MG63 (cell line): ENCODE measurements at regions not wholly inside any gene's neighbourhood (a gene's known extent, or its start where the extent isn't known, plus 50 kb on each side); places are given as distances from the start of the nearest gene placed in this dataset.

Experiments
- DNase-seq: peaks from one replicate; pipeline ENCODE4 v3.0.0-alpha.2; 2020
- H3K27me3 ChIP-seq: fragments of 250-450 bp; sonication (Bioruptor Pico); 2 replicates; pipeline ENCODE4 v1.5.1; 2020; ENCODE audit warnings: mild to moderate bottlenecking, moderate library complexity
- H3K36me3 ChIP-seq: fragments of 250-450 bp; sonication (Bioruptor Pico); 2 replicates; pipeline ENCODE4 v1.5.1; 2020; ENCODE audit warnings: mild to moderate bottlenecking, moderate library complexity
- H3K4me3 ChIP-seq: fragments of 250-450 bp; sonication (Bioruptor Pico); 2 replicates; pipeline ENCODE4 v1.5.1; 2020; ENCODE audit warnings: mild to moderate bottlenecking, moderate library complexity
- H3K9me3 ChIP-seq: fragments of 250-450 bp; sonication (Bioruptor Pico); 2 replicates; pipeline ENCODE4 v1.5.1; 2020; ENCODE audit warnings: mild to moderate bottlenecking, moderate library complexity

GRCh38 chr13:67860315-67860714, 630.2 kb upstream of the PCDH9 start:
- Histone ChIP-seq H3K27me3 (no peaks in the 10 kb centered on the region), H3K36me3 (no peaks in the 10 kb centered on the region), H3K9me3 (no peaks in the 10 kb centered on the region), H3K4me3 (no peak overlapping the region)
- DNase-seq = no peak

DNA sequence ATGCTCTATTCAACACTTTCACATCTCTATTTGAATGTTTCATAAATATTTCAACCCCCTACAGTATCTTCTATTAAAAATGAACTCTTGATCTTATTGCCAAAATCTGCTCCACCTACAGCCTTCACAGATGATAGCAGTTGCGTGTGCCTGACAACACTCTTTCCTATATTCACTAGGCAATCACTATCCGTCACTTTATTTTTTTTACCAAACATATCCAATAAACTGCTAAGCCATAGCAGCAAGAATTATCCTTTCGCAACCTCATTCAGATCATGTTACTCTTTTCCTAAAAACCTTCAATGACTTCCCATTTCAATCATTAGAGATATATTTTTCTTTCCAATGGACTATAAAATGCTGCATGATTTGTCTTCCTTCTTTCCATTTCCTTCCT, 629.8 kb upstream of the PCDH9 start:
- Histone ChIP-seq H3K36me3 (no peaks in the 10 kb centered on the region), H3K9me3 (no peaks in the 10 kb centered on the region), H3K4me3 (no peak overlapping the region), H3K27me3 (no peaks in the 10 kb centered on the region)
- DNase-seq = no peak

- Histone ChIP-seq H3K27me3 (no peaks in the 10 kb centered on the region), H3K4me3 (no peak overlapping the region), H3K9me3 (no peaks in the 10 kb centered on the region), H3K36me3 (no peaks in the 10 kb centered on the region)
- DNase-seq = no peak
Observed at GRCh38 chr13:67857581-67858310, 627.6 kb upstream of the PCDH9 start.

DNA sequence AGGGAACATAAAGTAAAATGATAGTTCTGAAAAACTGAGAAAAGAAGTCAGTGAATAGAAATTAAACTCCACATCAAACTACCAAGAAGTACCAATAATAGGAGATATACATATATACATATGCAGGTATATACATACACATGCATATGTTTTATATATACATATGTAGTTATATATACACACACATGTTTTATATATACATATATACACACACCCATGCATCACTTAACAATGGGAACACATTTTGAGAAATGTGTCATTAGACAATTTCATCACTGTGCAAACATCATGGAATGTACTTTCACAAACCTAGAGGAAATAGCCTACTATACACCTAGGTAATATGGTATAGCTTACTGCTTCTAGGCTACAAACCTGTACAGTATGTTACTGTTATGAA, 626.8 kb upstream of the PCDH9 start:
- Histone ChIP-seq H3K4me3 (no peak overlapping the region), H3K36me3 (no peaks in the 10 kb centered on the region), H3K27me3 (no peaks in the 10 kb centered on the region), H3K9me3 (no peaks in the 10 kb centered on the region)
- no peak for DNase-seq

DNA sequence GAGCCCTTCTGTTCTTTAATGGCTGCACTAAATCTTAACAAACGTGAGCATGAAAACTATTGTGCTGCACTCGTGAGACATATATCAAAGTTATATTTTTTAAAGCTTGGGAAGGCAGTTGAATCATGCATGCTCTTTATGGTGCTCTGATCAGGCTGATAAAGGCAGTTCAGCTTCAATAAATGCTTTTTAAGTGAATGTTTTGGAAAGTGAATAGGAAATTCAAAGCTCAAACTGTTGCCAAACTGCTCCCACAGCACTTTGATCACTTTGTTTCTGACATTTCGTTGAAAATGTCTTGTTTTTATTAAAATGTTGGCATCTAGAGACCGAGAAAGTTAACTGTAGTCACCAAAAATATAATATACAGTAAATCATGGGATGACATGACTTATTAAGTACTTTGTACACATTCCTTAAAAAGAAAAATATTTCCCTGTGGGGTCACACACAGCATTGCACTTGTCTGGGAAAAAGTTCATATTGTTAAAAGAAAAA, 625.7 kb upstream of the PCDH9 start:
- no peaks in the 10 kb centered on the region for H3K36me3 ChIP-seq
- no peaks in the 10 kb centered on the region for H3K9me3 ChIP-seq
- DNase-seq = no peak
- no peaks in the 10 kb centered on the region for H3K27me3 ChIP-seq
- H3K4me3 ChIP-seq = no peak overlapping the region

DNA sequence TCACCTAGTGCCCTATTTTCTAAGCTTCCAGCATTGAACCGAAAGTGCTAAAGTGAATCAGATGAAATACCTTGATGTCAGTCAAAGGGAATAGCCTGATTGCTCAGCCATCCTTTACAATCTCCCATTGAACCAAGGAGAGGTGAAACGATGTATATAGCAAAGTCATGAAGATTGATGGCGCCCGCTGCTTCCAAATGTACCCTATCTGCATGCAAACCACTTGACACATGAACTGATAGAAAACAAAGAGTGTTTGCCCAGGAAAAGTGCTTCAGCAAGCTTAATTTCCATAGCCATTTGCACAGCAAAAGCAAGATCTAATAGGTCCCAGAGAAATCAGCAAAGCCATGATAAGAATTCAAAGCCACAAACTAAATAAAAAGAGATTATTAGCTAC, 624.9 kb upstream of the PCDH9 start:
- Histone ChIP-seq H3K36me3 (no peaks in the 10 kb centered on the region), H3K4me3 (no peak overlapping the region), H3K27me3 (no peaks in the 10 kb centered on the region), H3K9me3 (no peaks in the 10 kb centered on the region)
- no peak for DNase-seq

GRCh38 chr13:67844574-67844973, 614.4 kb upstream of the PCDH9 start:
- DNase-seq = no peak
- no peaks in the 10 kb centered on the region for H3K9me3 ChIP-seq
- no peaks in the 10 kb centered on the region for H3K27me3 ChIP-seq
- no peaks in the 10 kb centered on the region for H3K36me3 ChIP-seq
- H3K4me3 ChIP-seq = no peak overlapping the region

GRCh38 chr13:67841071-67841470, 610.9 kb upstream of the PCDH9 start:
- no peak for DNase-seq
- no peak overlapping the region for H3K4me3 ChIP-seq
- H3K9me3 ChIP-seq = no peaks in the 10 kb centered on the region
- H3K27me3 ChIP-seq = no peaks in the 10 kb centered on the region
- H3K36me3 ChIP-seq = no peaks in the 10 kb centered on the region

- Histone ChIP-seq H3K36me3 (no peaks in the 10 kb centered on the region), H3K4me3 (no peak overlapping the region), H3K9me3 (no peaks in the 10 kb centered on the region), H3K27me3 (no peaks in the 10 kb centered on the region)
- DNase-seq = no peak
Observed at GRCh38 chr13:67833564-67833963, 603.4 kb upstream of the PCDH9 start.

DNA sequence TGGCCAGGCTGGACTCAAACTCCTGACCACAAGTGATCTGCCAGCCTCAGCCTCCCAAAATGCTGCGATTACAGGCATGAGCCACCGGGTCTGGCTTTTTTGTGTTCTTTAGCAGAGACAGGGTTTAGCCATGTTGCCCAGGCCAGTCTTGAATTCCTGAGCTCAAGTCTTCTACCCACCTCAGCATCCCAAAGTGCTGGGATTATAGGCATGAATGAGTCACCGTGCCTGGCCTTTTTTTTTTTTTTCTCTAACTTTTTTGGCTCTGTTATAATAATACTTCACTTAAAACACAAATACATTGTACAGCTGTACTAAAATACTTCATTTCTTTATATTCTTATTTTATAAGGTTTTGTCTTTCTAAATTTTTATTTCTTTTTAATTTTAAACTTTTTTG, 599.5 kb upstream of the PCDH9 start:
- Histone ChIP-seq H3K36me3 (no peaks in the 10 kb centered on the region), H3K9me3 (no peaks in the 10 kb centered on the region), H3K4me3 (no peak overlapping the region), H3K27me3 (no peaks in the 10 kb centered on the region)
- no peak for DNase-seq

DNA sequence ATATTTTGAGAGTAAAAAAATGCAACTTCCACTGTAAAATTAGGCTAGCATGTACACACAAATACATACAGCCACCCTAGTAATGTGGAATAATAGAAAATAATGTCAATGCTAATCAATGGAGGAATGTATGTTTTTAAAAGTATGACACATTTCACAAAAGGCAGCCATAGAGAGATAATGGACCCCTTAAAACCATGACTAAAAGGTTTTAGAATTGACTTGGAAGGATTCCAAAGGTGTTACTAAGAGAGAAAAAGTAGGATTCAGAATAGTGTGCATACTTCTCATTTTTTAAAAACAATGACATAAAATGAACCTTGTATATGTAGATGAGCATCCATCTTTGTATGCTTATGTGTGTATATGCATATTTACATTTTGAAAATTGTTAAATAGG, 597.9 kb upstream of the PCDH9 start:
- Histone ChIP-seq H3K27me3 (no peaks in the 10 kb centered on the region), H3K4me3 (no peak overlapping the region), H3K36me3 (no peaks in the 10 kb centered on the region), H3K9me3 (no peaks in the 10 kb centered on the region)
- no peak for DNase-seq

DNA sequence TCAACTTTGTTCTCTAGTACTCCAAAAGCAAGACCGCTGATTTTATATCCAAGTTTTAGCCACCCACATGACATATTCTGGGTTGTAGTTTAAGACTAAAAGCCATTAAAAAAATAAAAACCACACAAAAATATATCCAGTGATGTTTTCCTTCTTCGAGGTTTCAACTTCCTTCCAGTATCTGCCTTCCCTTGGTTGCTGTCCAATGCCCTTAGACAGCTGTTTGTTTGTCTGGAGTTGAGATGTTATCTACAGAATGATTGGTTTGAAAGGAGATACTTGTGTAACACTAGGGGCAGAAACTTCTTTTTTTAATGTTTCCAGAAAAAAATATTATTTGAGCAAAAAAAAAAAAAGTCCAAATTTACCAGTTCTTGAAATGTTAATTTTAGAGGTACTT, 591.5 kb upstream of the PCDH9 start:
- no peaks in the 10 kb centered on the region for H3K36me3 ChIP-seq
- no peak overlapping the region for H3K4me3 ChIP-seq
- H3K27me3 ChIP-seq = peaks cover 3% of the 10 kb centered on the region; the same call in 1 of the 2 replicates
- DNase-seq = no peak
- H3K9me3 ChIP-seq = no peaks in the 10 kb centered on the region

DNA sequence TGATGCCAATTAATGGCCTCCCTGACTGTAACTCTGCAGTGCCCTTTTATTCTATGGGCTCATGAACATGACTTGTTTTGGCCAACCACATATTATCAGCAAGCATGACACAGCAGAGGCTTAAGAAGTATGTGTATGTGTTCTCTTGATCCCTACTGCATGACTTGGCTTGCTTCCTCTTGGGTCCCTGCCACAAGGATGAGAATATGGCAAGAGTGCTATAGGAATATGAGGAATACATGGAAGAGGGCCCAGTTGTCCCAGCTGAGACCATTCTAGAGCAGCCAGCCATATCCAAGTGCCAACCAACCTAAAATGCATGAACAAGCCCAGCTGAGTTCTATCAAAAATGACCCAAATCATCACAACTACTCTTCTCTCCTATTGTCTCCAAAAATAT, 576.7 kb upstream of the PCDH9 start:
- peak; percentile 56 for DNase-seq
- Histone ChIP-seq H3K27me3 (no peaks in the 10 kb centered on the region), H3K4me3 (no peak overlapping the region), H3K9me3 (no peaks in the 10 kb centered on the region), H3K36me3 (no peaks in the 10 kb centered on the region)

GRCh38 chr13:67803118-67803517, 573.0 kb upstream of the PCDH9 start:
- Histone ChIP-seq H3K4me3 (no peak overlapping the region), H3K27me3 (no peaks in the 10 kb centered on the region), H3K9me3 (no peaks in the 10 kb centered on the region), H3K36me3 (no peaks in the 10 kb centered on the region)
- no peak for DNase-seq

DNA sequence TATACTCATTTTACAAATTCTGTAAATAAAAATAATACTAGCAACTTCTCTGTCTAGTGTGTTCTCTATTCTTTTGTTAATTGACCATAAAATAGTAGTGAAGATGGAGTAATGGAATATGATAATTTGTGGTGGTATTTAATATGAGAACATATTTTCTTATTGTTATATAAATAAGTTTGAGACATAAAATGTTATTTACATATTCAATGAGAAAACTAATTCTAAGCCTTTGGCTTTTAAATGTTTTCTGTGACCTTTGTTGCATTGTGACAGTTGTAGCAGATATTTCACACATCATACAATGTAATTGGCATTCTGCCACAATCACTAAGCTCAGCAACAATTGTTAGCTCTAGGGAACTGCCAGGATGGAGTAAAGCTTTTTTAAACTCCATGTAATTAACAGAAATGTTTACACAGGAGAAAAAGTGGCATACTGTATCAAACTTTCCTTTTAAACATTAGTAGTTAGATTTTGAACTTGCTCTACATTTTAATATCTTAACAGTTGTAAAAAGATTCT, 562.1 kb upstream of the PCDH9 start:
- Histone ChIP-seq H3K36me3 (no peaks in the 10 kb centered on the region), H3K4me3 (no peak overlapping the region), H3K9me3 (no peaks in the 10 kb centered on the region), H3K27me3 (no peaks in the 10 kb centered on the region)
- DNase-seq = no peak

DNA sequence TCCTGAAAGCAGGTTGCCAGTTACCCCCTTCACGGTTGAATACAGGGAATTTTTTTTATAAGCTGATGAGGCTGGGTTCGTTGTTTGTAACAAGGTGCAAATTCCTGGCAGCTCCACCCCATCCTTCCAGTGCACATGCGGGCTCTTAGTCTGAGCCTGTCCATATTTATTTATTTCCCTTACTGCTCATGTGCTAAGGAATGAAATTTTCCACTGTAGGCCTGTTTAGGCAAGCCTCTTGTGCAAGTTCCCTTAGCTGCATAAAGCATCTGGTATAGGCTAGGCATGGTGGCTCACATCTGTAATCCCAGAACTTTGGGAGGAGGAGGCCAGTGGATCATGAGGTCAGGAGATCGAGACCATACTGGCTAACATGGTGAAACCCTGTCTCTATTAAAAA, 560.9 kb upstream of the PCDH9 start:
- H3K36me3 ChIP-seq = no peaks in the 10 kb centered on the region
- H3K9me3 ChIP-seq = no peaks in the 10 kb centered on the region
- no peaks in the 10 kb centered on the region for H3K27me3 ChIP-seq
- no peak overlapping the region for H3K4me3 ChIP-seq
- DNase-seq = no peak

GRCh38 chr13:67776151-67776550, 546.0 kb upstream of the PCDH9 start:
- DNase-seq = no peak
- H3K36me3 ChIP-seq = no peaks in the 10 kb centered on the region
- no peaks in the 10 kb centered on the region for H3K9me3 ChIP-seq
- H3K27me3 ChIP-seq = no peaks in the 10 kb centered on the region
- no peak overlapping the region for H3K4me3 ChIP-seq

DNA sequence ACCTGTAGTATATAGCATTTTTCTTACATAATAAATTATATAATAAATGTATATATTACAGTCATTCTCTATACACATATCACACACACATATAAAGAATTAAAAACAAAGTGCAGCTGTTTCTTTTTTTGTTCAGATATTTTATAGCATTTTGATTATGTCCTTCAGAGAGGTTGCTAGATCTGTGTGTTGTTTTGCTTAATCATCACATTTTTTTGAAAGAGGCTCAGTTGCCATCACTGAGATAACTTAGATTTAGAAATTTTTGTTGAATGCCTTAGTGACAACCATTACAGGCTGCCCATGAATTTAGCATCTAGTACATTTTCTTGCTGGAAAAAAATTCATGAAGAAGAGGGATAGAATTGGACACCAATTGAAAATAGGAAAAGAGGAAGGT, 545.2 kb upstream of the PCDH9 start:
- Histone ChIP-seq H3K9me3 (no peaks in the 10 kb centered on the region), H3K36me3 (no peaks in the 10 kb centered on the region), H3K27me3 (no peaks in the 10 kb centered on the region), H3K4me3 (no peak overlapping the region)
- no peak for DNase-seq
